GM21619 (cell line): ENCODE measurements at regions not wholly inside any gene's neighbourhood (a gene's known extent, or its start where the extent isn't known, plus 50 kb on each side); places are given as distances from the start of the nearest gene placed in this dataset.
A peak's percentile ranks its signal among the peaks of the same experiment; 100 is the strongest.
"Not testable (repeated sequence)": the region's sequence is repeated elsewhere in the genome, so short reads cannot be mapped to it uniquely, and the experiment has no call there.

Experiments
- ATAC-seq: cut with Tn5 transposase; IDR thresholded peaks from one replicate; pipeline ENCODE4 v1.9.1; 2021; ENCODE audit not compliant: unreplicated experiment

- no peak for ATAC-seq
Measured at GRCh38 chr18:57887543-57888383, 84.6 kb upstream of the ATP8B1 start.

GRCh38 chr18:57885931-57886330, 82.8 kb upstream of the ATP8B1 start:
- ATAC-seq = no peak

DNA sequence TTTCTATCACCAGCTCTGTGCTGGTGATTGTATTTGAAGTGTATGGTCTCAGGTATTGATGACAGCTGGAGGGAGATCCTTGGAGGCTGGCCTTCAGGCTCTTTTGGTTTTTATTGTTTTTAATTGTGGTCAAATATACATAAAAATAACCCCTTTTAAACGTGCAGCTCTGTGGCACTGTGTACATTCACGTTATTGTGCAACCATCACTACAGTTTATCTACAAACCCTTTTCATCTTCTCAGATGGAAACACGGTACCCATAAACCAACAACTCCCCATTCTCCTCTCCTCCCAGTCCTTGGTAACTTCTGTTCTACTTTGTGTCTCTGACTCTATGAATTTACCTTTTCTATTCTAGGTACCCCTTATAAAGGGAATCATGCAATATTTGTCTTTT, 79.3 kb upstream of the ATP8B1 start:
- no peak for ATAC-seq

- ATAC-seq = peak; percentile 88
Measured at GRCh38 chr18:57881818-57882413, 78.8 kb upstream of the ATP8B1 start.

DNA sequence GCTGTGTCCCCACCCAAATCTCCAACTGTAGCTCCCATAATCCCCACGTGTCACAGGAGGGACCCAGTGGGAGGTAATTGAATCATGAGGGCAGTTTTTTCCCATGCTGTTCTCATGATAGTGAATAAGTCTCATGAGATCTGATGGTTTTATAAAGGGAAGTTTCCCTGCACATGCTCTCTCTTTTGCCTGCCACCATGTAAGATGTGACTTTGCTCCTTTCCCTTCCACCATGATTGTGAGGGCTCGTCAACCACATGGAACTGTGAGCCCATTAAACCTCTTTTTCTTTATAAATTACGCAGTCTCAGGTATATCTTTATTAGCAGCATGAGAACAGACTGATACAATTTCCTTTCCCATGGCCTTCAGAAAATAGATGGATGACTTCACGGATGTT, 76.8 kb upstream of the ATP8B1 start:
- not testable (repeated sequence) for ATAC-seq

- ATAC-seq = no peak
Measured at GRCh38 chr18:57869221-57869620, 66.1 kb upstream of the ATP8B1 start.

DNA sequence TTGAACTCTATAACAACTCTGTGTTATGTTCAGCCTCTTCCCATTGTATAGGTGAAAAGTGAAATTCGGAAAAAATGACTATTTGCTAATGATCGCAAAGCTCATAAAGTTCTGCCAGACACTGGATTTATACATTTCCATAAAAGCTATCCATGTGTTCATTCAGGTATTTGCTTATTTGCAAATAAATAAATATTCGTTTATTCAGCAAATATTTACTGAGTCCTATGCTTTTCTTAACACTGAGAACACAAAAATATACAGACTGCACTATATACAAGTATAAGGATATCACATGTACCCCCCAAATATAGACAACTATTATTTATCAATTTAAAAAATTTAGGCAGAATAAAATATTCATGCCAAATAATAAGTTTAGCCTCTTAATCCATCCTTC, 63.2 kb upstream of the ATP8B1 start:
- ATAC-seq = no peak

DNA sequence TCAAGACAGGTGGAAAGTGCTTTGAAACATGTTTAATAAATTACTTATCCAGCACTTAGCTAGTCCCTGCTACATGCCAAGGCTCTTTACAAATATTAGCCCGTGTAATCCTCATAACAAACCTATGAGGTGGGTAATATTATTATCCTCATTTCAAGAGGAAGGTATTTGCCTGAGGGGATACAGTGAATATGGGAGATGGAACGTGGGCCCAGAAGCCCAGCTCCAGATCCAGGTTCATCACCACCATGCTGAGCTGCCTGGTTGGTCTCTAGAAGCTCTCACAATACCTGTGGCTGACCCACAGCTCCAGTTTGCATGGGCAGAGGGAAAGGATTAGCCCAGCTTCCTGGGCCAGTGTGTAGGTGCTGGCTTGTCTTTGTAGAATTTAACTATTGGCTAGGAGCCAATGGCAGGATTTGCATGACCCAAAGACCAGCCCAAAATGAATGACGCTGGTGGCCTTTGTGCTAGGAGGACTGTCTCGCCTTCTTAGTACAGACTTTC, 61.6 kb upstream of the ATP8B1 start:
- ATAC-seq = no peak

DNA sequence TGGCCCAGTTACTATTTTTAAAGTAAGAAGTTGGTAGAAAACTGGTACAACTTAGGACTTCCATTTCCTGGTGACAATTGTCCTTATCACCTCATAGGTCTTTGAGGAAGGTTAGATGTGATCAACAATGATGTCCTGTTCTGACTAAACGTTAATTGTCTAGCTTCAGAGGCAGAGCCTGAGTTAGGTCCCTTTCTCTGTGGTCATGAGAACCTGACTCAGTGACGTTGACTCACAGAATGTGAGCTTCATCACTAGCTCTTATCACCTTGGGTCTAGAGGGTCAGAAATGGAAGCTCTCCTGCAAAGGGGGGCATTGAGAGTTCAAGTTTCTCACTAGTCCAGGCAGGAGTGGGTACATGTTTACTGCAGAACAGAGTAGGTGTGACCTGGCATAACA, 60.6 kb upstream of the ATP8B1 start:
- ATAC-seq = no peak

- peak; percentile 86 for ATAC-seq
Measured at GRCh38 chr18:57859314-57859713, 56.2 kb upstream of the ATP8B1 start.

GRCh38 chr18:57856557-57857280, 53.6 kb upstream of the ATP8B1 start:
- no peak for ATAC-seq

DNA sequence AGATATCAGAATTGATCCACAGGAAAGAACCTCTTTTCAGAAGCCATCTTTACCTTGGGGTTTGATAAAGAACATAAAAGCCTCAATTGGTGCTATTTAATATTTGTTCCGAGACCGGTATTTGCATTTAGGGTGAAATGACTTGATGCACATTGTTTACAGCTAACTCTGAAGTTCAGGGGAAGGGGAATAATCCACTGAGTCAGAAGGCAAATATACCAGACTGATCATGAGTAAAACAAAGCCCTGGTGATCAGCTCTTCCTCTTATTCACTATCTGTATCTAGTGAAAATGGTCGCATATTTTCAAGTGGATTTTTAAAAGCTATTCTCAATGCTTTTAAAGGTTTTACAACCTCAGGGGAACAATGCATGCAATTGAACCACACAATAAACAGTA, 53.0 kb upstream of the ATP8B1 start:
- no peak for ATAC-seq

GRCh38 chr18:57855551-57855950, 52.4 kb upstream of the ATP8B1 start:
- no peak for ATAC-seq

- no peak for ATAC-seq
Measured at GRCh38 chr18:57854726-57855125, 51.6 kb upstream of the ATP8B1 start.

- no peak for ATAC-seq
Measured at GRCh38 chr18:57853864-57854263, 50.7 kb upstream of the ATP8B1 start.

- no peak for ATAC-seq
Measured at GRCh38 chr18:57853133-57853532, 50.0 kb upstream of the ATP8B1 start.
